GM19043 (cell line): ENCODE measurements at regions not wholly inside any gene's neighbourhood (a gene's known extent, or its start where the extent isn't known, plus 50 kb on each side); places are given as distances from the start of the nearest gene placed in this dataset.

ENCODE experiments used
- ATAC-seq: cut with Tn5 transposase; IDR thresholded peaks from one replicate; pipeline ENCODE4 v1.9.1; 2021; ENCODE audit warnings: low read depth; ENCODE audit not compliant: unreplicated experiment

GRCh38 chr2:59939236-59939635 is 614.2 kb downstream of the BCL11A start:
- no peak for ATAC-seq

- no peak for ATAC-seq
These were observed 615.3 kb downstream of the BCL11A start for GRCh38 chr2:59938181-59938580.

- ATAC-seq: no peak
These were observed 617.4 kb downstream of the BCL11A start for GRCh38 chr2:59936048-59936447.

- no peak for ATAC-seq
These were observed 618.4 kb downstream of the BCL11A start for GRCh38 chr2:59935005-59935404.

GRCh38 chr2:59933948-59934347 is 619.5 kb downstream of the BCL11A start:
- no peak for ATAC-seq

GRCh38 chr2:59932341-59932740 is 621.1 kb downstream of the BCL11A start:
- no peak for ATAC-seq

- no peak for ATAC-seq
These were observed 623.0 kb downstream of the BCL11A start for GRCh38 chr2:59930430-59930829.

GRCh38 chr2:59926731-59927130 is 626.7 kb downstream of the BCL11A start:
- ATAC-seq: no peak

GRCh38 chr2:59925321-59925720 is 628.1 kb downstream of the BCL11A start:
- no peak for ATAC-seq

GRCh38 chr2:59924346-59924745 is 629.1 kb downstream of the BCL11A start:
- ATAC-seq: no peak

GRCh38 chr2:59922450-59922849 is 631.0 kb downstream of the BCL11A start:
- ATAC-seq: no peak

GRCh38 chr2:59921743-59922142 is 631.7 kb downstream of the BCL11A start:
- ATAC-seq: no peak

GRCh38 chr2:59920961-59921360 is 632.5 kb downstream of the BCL11A start:
- ATAC-seq: no peak

GRCh38 chr2:59920307-59920706 is 633.1 kb downstream of the BCL11A start:
- no peak for ATAC-seq

- no peak for ATAC-seq
These were observed 633.9 kb downstream of the BCL11A start for GRCh38 chr2:59919579-59919978.

- no peak for ATAC-seq
These were observed 641.4 kb downstream of the BCL11A start for GRCh38 chr2:59912042-59912441.

- no peak for ATAC-seq
These were observed 643.3 kb downstream of the BCL11A start for GRCh38 chr2:59910166-59910565.

GRCh38 chr2:59909147-59909546 is 644.3 kb downstream of the BCL11A start:
- ATAC-seq: no peak

GRCh38 chr2:59905731-59906130 is 647.7 kb downstream of the BCL11A start:
- no peak for ATAC-seq

- ATAC-seq: no peak
These were observed 649.4 kb downstream of the BCL11A start for GRCh38 chr2:59903994-59904544.

- no peak for ATAC-seq
These were observed 652.6 kb downstream of the BCL11A start for GRCh38 chr2:59900728-59901452.

- ATAC-seq: no peak
These were observed 653.8 kb downstream of the BCL11A start for GRCh38 chr2:59899692-59900091.
